ENCODE measurements at regions not wholly inside any gene's neighbourhood (a gene's known extent, or its start where the extent isn't known, plus 50 kb on each side); places are given as distances from the start of the nearest gene placed in this dataset.
A peak's percentile ranks its signal among the peaks of the same experiment; 100 is the strongest.

GRCh38 chr6:101110814-101111213 is 229.7 kb upstream of the ASCC3 start:
- no peak for TF ChIP-seq CTCF (IDR thresholded peaks at IDR 0.05)
- Histone ChIP-seq H3K36me3 (ENCODE audit: low read depth) (no peaks in the 10 kb centered on the region), H3K4me1 (ENCODE audit: low read depth) (no peaks in the 10 kb centered on the region), H3K9me3 (no peaks in the 10 kb centered on the region), H3K4me3 (no peak overlapping the region)
- intact Hi-C loops (cut with DNase I, micrococcal nuclease): no loop called here
- ATAC-seq (no peak), DNase-seq (no peak)

GRCh38 chr6:101113468-101114260 is 232.5 kb upstream of the ASCC3 start:
- intact Hi-C loops (cut with DNase I, micrococcal nuclease): no loop called here
- DNase-seq (no peak), ATAC-seq (no peak)
- TF ChIP-seq CTCF (IDR thresholded peaks at IDR 0.05): no peak
- Histone ChIP-seq H3K36me3 (ENCODE audit: low read depth) (no peaks in the 10 kb centered on the region), H3K4me3 (no peak overlapping the region), H3K9me3 (no peaks in the 10 kb centered on the region), H3K4me1 (ENCODE audit: low read depth) (no peaks in the 10 kb centered on the region)

GRCh38 chr6:101114703-101115102 is 233.6 kb upstream of the ASCC3 start:
- DNase-seq: peak in 1 of 3 donors; percentile 40
- Histone ChIP-seq H3K4me1 (ENCODE audit: low read depth) (no peaks in the 10 kb centered on the region), H3K4me3 (no peak overlapping the region), H3K9me3 (no peaks in the 10 kb centered on the region), H3K36me3 (ENCODE audit: low read depth) (no peaks in the 10 kb centered on the region)
- intact Hi-C loops (cut with DNase I, micrococcal nuclease): no loop called here
- no peak for TF ChIP-seq CTCF (IDR thresholded peaks at IDR 0.05)
- ATAC-seq: peak; percentile 69

DNA sequence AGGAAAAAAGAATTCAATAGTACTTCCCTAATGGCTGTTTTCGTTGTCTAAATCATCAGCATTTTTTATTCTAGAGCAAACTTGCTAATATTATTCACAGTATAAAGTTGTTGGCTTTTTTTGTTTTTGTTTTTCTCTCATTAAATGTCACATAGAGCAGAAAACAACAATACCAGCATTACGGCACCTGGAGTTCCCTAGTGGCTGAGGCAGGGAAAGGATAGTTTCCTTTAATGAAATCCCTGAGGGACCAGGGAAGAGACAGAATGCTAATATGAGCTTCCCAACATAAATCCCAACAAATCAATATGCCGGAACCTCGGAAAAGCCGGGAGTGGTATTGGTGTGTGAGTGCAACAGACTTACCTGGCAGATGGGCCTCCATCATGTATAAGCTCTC is 235.2 kb upstream of the ASCC3 start:
- DNase-seq (no peak), ATAC-seq (no peak)
- intact Hi-C loops (cut with DNase I, micrococcal nuclease): no loop called here
- Histone ChIP-seq H3K4me1 (ENCODE audit: low read depth) (no peaks in the 10 kb centered on the region), H3K4me3 (no peak overlapping the region), H3K9me3 (no peaks in the 10 kb centered on the region), H3K36me3 (ENCODE audit: low read depth) (no peaks in the 10 kb centered on the region)
- no peak for TF ChIP-seq CTCF (IDR thresholded peaks at IDR 0.05)

- Histone ChIP-seq H3K36me3 (ENCODE audit: low read depth) (no peaks in the 10 kb centered on the region), H3K9me3 (no peaks in the 10 kb centered on the region), H3K4me1 (ENCODE audit: low read depth) (no peaks in the 10 kb centered on the region), H3K4me3 (no peak overlapping the region)
- ATAC-seq: peak; percentile 94
- DNase-seq: peak; percentile 55 to 78 (median 71)
- no peak for TF ChIP-seq CTCF (IDR thresholded peaks at IDR 0.05)
- intact Hi-C loops (cut with DNase I, micrococcal nuclease): no loop called here
These were observed 236.4 kb upstream of the ASCC3 start for GRCh38 chr6:101117393-101118135.

Measured in mucosa of descending colon (tissue), 3 donors.